Bronchial epithelial cell (primary cell): ENCODE measurements at regions not wholly inside any gene's neighbourhood (a gene's known extent, or its start where the extent isn't known, plus 50 kb on each side); places are given as distances from the start of the nearest gene placed in this dataset.
"Not testable (repeated sequence)": the region's sequence is repeated elsewhere in the genome, so short reads cannot be mapped to it uniquely, and the experiment has no call there.

ENCODE experiments used
- DNase-seq: peaks from one replicate; pipeline ENCODE4 v3.0.0-alpha.2; 2010; ENCODE audit warnings: low read depth
- FAIRE-seq: peaks from 2 replicates; lab custom pipeline; 2011; peaks lifted over from hg19 to GRCh38; lab: Jason Lieb, UNC
- H3K27me3 ChIP-seq: 2 replicates; pipeline ENCODE4 v1.5.1; 2011; ENCODE audit warnings: low read length; ENCODE audit not compliant: control insufficient read depth, insufficient read depth
- H3K36me3 ChIP-seq: 2 replicates; pipeline ENCODE4 v1.5.1; 2011; ENCODE audit warnings: low read length; ENCODE audit not compliant: control insufficient read depth, insufficient read depth
- H3K4me3 ChIP-seq: 2 replicates; pipeline ENCODE4 v1.5.1; 2011; ENCODE audit warnings: mild to moderate bottlenecking, low read depth, low read length, control low read depth
- CTCF ChIP-seq: IDR thresholded peaks from 2 replicates; pipeline ENCODE4 v1.5.1; 2011; ENCODE audit warnings: mild to moderate bottlenecking, moderate library complexity, low read length, control low read depth, inconsistent platforms; ENCODE audit not compliant: insufficient read depth, severe bottlenecking

- FAIRE-seq (no peak), DNase-seq (peak; percentile 15)
- Histone ChIP-seq H3K4me3 (no peak overlapping the region), H3K27me3 (no peaks in the 10 kb centered on the region), H3K36me3 (no peaks in the 10 kb centered on the region)
- TF ChIP-seq CTCF, result no peak
These were observed 707.9 kb upstream of the PITX2 start for GRCh38 chr4:111330786-111331185.

- Histone ChIP-seq H3K27me3 (no peaks in the 10 kb centered on the region), H3K36me3 (no peaks in the 10 kb centered on the region), H3K4me3 (no peak overlapping the region)
- DNase-seq (no peak), FAIRE-seq (no peak)
- no peak for TF ChIP-seq CTCF
These were observed 711.5 kb upstream of the PITX2 start for GRCh38 chr4:111334361-111334760.

- not testable (repeated sequence) for DNase-seq, FAIRE-seq, H3K27me3 ChIP-seq, H3K4me3 ChIP-seq, H3K36me3 ChIP-seq
These were observed 714.5 kb upstream of the PITX2 start for GRCh38 chr4:111337186-111337876.

- no peak for FAIRE-seq
These were observed 736.7 kb upstream of the PITX2 start for GRCh38 chr4:111359602-111360001.

GRCh38 chr4:111360906-111361305, 738.0 kb upstream of the PITX2 start:
- FAIRE-seq (no peak), DNase-seq (no peak)
- no peak overlapping the region for H3K4me3 ChIP-seq
- H3K27me3 ChIP-seq, result no peaks in the 10 kb centered on the region
- no peak for TF ChIP-seq CTCF
- H3K36me3 ChIP-seq, result no peaks in the 10 kb centered on the region

More at GRCh38 chr4:111359602-111360001, 736.7 kb upstream of the PITX2 start:
- H3K36me3 ChIP-seq, result no peaks in the 10 kb centered on the region
- DNase-seq, result no peak
- no peak overlapping the region for H3K4me3 ChIP-seq
- H3K27me3 ChIP-seq, result no peaks in the 10 kb centered on the region
- no peak for TF ChIP-seq CTCF

- H3K4me3 ChIP-seq, result no peak overlapping the region
- no peaks in the 10 kb centered on the region for H3K27me3 ChIP-seq
- no peak for TF ChIP-seq CTCF
- DNase-seq, result no peak
- H3K36me3 ChIP-seq, result no peaks in the 10 kb centered on the region
- FAIRE-seq, result no peak
These were observed 740.1 kb upstream of the PITX2 start for GRCh38 chr4:111362941-111363361.

GRCh38 chr4:111377880-111378279, 755.0 kb upstream of the PITX2 start:
- H3K4me3 ChIP-seq, DNase-seq, H3K36me3 ChIP-seq, FAIRE-seq, H3K27me3 ChIP-seq: not testable (repeated sequence)
